Pulmonary artery endothelial cell (primary cell): ENCODE measurements at regions not wholly inside any gene's neighbourhood (a gene's known extent, or its start where the extent isn't known, plus 50 kb on each side); places are given as distances from the start of the nearest gene placed in this dataset.
"Not testable (repeated sequence)": the region's sequence is repeated elsewhere in the genome, so short reads cannot be mapped to it uniquely, and the experiment has no call there.

Experiments
- DNase-seq: peaks from one replicate; pipeline ENCODE4 v3.0.0-alpha.2; 2011; ENCODE audit warnings: low read depth, low spot score

GRCh38 chr15:26261413-26261812, 398.3 kb upstream of the ATP10A start:
- no peak for DNase-seq

DNA sequence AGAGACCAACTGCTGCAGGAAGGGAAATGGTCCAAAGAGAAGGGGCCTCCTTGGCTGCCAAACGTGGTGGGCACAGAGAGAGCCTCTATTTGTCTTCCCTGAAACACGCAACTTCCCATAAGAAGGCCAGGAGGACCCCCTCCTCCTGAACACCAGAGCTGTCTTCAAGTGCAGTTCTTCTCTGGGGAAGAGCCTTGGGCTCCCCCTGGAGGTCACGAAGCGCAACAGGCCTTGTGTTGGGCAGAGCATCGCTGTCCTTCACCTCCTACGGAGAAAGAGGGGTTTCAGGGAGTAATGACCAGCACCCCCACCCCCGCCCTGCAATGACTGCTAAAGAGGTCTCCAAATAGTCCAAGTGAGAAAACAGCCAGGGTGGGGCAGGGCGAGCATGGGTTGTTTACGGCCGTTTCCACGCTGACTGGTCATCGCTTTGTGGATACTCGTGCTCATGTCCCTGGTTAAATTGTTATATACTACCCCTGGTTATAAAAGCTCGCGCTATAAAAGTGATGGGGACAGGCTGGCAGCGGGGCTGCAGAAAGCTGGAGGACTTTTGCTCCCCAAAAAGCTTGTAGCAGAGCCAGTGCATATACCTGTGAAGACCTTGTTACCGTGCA, 397.5 kb upstream of the ATP10A start:
- DNase-seq = no peak

- DNase-seq = no peak
Observed at GRCh38 chr15:26259581-26259980, 396.5 kb upstream of the ATP10A start.

- not testable (repeated sequence) for DNase-seq
Observed at GRCh38 chr15:26244782-26245181, 381.7 kb upstream of the ATP10A start.

GRCh38 chr15:26243382-26243781, 380.3 kb upstream of the ATP10A start:
- DNase-seq = no peak

DNA sequence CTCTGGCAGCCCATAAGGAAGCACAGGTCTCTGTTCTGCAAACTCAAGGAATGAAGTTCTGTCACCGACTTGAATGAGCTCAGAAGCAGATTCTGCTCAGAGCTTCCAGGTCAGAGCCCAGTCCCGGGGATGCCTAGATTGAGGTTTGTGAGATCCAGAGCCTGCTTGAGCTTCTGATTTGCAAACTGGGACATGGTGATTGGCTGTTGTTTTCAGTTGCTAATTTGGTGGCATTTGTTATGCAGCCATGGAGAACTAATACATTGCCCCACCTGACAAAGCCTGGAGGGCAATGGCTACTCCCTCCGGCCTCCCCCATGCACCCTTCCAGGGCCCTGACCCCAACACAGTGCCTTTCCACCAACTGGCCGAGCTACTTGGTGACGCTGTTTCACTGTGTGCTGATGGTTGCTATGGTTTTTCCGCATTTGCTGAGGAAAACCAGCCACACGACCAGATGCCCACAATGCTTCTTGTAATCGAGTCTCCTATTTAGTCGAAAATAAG, 379.5 kb upstream of the ATP10A start:
- no peak for DNase-seq

- DNase-seq = no peak
Observed at GRCh38 chr15:26235864-26236263, 372.7 kb upstream of the ATP10A start.

DNA sequence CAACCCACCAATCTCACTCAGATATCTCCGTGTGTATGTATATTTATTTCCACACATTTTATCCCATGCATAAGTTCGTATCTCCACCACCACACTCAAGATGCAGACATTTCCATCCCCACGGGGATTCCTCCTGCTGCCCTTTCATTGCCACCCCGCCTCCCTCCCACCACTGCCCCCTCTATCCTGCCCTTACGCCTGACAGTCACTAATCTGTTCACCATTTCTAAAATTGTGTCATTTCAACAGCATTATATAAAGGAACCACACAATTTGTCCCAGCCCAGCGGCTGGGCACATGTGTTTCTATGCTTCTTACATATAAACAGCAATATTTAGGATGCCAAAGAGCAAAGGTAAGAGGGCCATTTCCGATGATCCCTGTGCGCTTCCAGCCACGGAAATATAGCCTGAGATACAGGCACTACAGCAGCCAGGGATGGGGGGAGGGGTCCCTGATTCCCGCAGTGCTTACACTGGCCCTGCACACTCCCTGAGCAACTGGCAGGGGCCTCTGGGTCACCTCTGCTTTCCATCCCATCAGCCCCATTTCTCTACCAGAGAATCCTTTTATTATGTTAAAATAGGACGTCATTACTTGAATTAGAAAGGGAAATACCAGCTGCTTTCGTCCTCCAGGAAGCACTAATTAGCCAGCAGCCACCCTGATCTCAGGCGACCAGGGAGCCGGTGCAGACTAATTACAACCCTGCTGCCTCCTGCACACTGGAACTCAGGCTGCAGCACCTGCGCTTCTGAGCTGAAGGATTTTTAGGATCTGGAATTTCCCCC, 372.0 kb upstream of the ATP10A start:
- DNase-seq = no peak

- DNase-seq = no peak
Observed at GRCh38 chr15:26232691-26233090, 369.6 kb upstream of the ATP10A start.

DNA sequence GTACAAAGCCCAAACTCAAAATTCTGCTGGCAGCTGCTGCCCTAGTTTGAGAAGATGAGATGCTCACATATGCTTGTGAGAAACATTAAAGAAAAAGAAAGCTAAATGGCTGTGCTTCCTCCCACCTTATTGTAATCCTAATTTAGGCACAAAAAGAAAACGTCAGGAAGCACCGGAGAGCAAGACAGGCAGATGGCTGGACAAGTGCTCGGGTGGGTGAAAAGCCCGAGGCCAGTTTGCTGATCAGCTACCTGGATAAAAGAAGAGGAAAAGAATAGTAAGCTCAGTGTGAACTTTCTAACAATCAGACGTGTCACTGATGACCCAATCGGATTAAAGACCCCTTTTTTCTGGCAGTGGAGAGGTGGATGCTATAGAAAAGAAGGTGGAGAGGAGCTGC, 368.0 kb upstream of the ATP10A start:
- no peak for DNase-seq

GRCh38 chr15:26224266-26224665, 361.1 kb upstream of the ATP10A start:
- no peak for DNase-seq

- no peak for DNase-seq
Observed at GRCh38 chr15:26223720-26224119, 360.6 kb upstream of the ATP10A start.

DNA sequence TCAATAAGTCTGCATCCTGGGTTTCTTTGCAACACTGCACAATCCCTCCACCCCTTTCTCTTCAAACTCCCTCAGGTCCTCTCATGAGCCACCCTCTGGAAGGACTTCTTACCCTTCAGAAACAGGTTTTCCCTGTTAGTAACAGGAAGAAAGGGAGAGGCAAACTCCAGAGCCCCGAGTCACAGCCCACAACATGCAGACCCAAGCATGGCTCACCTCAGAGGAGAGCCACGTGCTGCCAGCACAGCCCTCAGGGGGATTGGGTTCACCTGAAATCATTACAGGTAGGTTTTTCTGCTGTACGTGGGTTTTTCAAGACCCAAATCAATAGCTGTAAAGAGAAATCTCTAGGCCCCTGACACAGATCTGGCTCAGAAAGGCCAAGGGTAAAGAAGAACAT, 359.7 kb upstream of the ATP10A start:
- no peak for DNase-seq

- not testable (repeated sequence) for DNase-seq
Observed at GRCh38 chr15:26217043-26217442, 353.9 kb upstream of the ATP10A start.

DNA sequence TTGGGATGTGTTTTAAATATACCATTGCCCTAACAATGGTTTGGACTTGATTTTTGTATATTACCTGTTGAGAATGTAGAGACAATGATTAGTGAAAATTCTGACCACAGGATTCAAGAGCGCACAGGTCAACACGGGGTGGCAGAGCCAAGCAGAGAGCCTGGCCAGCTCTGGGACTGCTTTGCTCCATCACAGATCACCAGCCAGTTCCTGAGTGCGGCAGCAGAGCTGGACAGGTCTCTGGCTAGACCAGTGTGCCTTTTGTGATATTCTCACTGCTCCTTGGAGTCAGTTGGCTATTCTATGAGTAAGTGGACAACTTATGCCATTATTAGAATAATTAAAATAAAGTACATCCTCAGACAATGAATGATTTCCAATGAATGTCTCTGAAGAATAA, 351.2 kb upstream of the ATP10A start:
- no peak for DNase-seq

- DNase-seq = no peak
Observed at GRCh38 chr15:26213427-26213826, 350.3 kb upstream of the ATP10A start.

DNA sequence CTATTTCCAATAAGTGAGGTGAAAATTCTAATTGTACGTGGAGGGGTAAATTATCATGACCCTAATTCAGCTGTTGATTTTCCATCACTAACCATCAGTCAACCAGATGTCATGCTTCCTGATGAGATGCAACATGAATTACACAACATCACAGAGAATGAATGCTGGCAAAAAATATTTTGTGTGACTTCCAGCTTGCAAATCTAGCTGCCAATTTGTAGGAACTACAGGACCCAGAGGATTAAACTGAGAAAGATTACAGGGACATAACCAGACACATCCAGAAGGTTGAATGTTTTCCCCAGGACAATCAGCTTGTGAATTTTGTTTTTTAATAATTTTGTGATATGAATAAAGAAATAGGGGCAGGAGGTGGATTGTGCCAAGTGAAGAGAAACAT, 349.0 kb upstream of the ATP10A start:
- no peak for DNase-seq

DNA sequence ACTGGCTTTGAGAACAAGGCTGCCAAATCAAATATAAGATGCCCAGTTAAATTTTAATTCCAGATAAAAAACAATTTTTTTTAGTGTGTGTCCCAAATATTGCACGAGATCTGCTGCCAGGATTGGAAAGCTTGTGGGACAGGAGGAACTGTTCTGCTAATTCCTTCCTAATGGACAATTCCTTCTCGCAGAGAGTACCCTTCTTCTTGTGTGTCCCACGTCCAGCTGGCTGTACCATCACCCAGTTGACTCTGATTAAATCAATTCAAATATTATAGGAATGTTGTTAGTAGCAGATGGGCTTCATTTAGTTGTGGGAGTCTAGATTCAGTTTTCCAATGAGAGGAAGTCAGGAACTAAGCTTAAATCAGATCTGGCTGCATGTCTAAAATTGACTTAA, 347.9 kb upstream of the ATP10A start:
- no peak for DNase-seq

DNA sequence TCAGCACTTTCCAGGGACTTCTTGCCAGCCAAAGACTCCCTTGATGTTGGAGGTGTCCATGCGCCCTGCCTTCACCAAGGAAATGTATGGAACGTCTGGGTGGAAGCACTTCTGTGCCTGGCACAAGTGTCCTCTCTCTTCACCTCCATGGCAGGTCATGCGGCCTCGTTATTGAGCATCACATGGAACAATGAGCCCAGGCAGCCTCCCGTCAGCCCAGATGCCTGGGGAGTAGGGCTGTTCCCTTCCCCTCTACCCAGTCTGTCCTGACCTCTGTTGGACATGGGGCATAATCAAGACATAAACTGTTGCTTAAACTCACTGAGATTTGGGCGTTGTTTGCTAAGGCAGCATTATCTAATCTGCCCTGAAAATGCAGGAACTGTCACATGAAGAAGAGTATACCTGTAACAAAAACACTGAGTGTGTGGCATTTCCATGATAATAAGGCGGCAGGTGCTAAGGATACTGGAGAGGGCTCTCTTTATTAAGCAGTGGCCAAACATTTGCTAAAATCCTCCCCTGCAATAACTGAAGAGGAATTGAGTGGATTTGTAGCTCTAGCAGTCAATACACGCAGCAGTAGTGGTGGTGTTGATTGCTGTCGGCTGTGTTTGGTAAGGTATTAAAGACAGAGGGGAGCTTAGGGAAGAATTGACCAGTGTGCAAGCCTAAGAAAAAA, 338.2 kb upstream of the ATP10A start:
- no peak for DNase-seq

- DNase-seq = no peak
Observed at GRCh38 chr15:26200427-26200826, 337.3 kb upstream of the ATP10A start.

DNA sequence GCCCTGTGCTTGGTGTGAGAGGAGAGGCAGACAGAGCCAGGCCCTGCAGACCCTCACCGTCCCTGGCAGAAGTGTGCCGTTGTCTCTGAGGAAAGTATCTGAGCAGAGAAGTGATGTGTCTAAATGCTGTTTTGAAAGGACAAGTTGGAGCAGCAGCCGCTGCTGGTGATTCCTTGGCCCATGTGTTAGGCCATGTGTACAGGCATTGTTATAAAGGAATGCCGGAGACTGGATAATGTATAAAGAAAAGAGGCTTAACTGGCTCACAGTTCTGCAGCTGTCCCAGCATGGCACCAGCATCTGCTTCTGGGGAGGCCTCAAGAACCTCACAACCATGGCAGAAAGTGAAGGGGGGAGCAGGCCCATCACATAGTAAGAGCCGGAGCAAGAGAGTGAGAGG, 334.6 kb upstream of the ATP10A start:
- no peak for DNase-seq

DNA sequence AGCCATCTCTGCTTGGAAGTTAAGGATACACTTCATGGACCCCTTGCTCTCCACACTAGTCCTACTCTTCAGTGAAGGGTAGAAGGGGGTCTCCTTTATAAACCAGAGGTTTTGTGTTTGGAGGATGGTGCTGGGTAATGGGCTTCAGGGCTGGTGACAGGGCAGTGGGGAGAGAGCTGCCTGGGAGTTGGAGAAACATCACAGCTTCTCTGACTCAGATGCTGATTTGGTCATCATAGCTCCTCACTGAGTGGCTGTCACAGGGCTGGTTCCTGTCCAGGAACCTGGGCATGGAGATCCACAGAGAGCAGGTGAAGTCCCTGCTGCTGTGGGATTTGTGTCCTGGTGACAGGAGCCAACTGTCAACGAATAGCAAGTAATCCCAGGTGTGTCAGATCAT, 333.9 kb upstream of the ATP10A start:
- no peak for DNase-seq

DNA sequence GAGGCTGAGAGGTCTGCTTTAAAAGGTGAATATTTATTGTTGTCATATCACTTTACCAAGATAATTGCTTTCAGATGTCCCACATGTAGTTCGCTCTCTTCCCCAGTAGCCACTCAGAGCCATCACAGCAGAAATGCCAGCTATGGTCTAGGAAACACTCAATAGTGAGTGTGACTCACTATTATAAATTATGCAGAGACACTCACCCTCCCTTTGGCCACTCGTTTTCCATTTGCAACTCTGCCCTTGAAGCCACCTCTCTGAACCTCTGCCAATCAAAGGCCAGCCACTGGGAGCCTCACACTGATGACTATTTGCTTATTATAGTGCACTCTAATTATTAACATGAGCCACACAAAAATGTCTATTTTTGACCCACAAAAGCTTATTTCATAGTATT, 328.1 kb upstream of the ATP10A start:
- DNase-seq = no peak
